Activated CD8-positive, alpha-beta memory T cell treated with anti-CD3 and anti-CD28 coated beads for 36 hours (primary cell): ENCODE measurements at regions not wholly inside any gene's neighbourhood (a gene's known extent, or its start where the extent isn't known, plus 50 kb on each side); places are given as distances from the start of the nearest gene placed in this dataset.
"Not testable (repeated sequence)": the region's sequence is repeated elsewhere in the genome, so short reads cannot be mapped to it uniquely, and the experiment has no call there.

Experiments
- CTCF ChIA-PET: fragments of 350-600 bp; sonication (Branson Sonifier 250); formaldehyde crosslinking; loops from one replicate; lab custom pipeline; 2021; ENCODE audit warnings: antibody characterized with exemption; lab: Charles Lee
- POLR2A ChIA-PET: fragments of 350-600 bp; sonication (Branson Sonifier 250); formaldehyde crosslinking; loops from one replicate; lab custom pipeline; 2021; ENCODE audit warnings: antibody characterized with exemption; lab: Charles Lee

- POLR2A ChIA-PET = no interaction called here
- CTCF ChIA-PET = no interaction called here
Measured at GRCh38 chr3:135618123-135618522, 347.4 kb upstream of the PPP2R3A start.

DNA sequence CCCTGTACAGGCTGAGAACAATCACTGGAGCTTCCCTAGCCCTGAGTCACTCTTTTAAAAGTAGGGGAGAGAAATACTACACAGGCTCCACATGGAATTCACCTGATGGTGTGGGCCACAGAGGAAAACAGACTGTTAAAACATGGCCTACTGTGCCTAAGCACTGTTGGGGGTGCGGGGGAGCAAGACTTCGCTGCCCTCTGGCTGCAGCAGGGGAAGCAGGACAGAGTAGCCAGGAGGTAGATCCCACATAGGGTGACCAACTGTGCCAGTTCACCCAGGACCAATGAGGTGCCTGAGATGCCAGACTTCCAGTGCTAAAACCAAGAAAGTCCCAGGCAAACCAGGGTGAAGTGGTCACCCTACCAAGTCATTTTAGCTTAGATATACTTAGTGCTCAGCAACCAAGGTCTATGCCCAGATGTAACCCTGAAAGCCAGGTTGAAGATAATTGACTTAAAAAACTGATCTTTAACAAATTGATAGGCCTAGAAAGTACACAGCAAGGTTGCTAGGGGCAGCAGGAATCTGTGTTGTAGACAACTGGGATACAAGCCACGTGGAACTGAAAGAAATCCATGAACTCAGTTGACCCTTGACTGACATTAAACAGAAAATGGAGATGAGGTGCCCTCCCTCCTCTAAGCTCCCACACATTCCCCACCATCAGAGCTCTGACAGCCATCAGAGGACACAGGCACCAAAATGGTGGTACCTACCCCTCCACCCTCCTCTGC is 344.2 kb upstream of the PPP2R3A start:
- POLR2A ChIA-PET = no interaction called here
- CTCF ChIA-PET = no interaction called here

DNA sequence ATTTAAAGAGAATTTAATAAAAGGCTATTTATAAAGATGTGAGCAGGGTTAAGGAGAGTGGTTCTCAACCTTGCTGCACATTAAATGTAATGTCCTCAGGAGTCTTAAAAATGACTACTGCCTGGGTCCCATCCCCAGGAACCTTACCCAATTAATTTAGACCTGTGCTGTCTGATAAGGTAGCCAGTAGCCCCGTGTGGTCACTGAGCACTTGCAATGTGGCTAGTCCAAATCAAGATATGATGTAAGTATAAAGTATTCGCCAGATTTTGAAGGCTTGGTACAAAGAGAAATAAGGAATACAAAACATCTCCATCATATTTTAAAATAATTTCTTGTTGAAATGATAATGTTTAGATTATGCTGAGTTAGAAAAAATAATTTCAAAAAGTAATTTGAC is 343.3 kb upstream of the PPP2R3A start:
- CTCF ChIA-PET = no interaction called here
- POLR2A ChIA-PET = no interaction called here

DNA sequence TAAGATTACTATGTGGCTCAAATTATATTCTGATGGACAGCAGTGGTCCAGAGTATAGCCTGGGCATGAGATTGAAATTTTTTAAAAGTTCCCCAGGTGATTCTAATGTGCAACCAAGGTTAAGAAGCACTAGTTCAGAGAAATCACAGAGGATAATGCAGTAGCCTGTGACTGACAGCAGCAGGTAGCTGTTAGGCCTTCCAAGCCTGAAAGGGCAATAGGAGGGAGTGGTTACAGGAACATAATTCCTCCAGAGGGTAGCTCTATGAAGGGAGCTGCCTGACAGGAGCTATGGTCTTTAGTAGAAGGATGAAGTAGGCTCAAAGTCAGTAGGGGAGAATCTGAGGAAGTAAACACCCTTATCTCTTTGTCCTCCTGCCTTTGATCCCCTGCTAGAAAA is 342.9 kb upstream of the PPP2R3A start:
- POLR2A ChIA-PET = no interaction called here

DNA sequence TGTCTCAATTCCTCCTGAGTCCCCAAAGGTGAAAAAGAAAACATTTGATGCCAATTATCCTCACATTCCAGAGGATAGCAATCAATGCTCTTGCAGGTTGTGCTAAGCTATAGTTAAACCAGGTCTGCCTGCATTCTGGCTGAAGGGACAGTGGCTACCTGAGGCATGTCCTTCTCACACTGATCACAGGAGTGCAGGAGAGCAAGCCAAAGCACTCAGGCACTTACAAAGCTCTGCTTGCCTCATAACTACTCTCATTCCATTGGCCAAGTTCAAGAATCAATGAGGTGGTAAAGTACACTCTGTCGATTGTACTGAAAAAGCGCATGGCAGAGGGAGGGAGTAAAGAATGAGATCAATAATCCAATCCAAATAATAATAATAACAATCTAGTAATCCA is 342.0 kb upstream of the PPP2R3A start:
- CTCF ChIA-PET = no interaction called here
- POLR2A ChIA-PET = no interaction called here

More for the DNA sequence above, 342.9 kb upstream of the PPP2R3A start:
- CTCF ChIA-PET = no interaction called here

DNA sequence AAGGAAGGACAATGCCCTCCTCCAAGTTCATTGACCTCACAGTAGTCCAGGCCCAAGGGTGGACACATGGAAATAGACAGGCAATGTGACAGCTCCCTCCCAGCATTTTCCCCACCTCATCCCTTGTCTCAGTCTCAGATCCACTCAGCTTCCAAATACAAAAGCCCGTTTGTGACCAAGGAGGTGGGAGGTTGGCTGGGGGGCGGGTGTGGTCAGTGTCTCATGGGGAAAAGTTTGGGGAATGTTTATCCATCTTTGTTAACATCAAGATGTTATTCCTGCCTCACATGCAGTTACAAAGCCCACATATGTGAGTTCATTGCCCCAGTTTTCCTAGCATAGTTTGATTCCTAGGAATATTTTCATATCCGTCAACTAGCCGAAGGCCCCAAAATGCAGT is 338.5 kb upstream of the PPP2R3A start:
- POLR2A ChIA-PET = no interaction called here
- CTCF ChIA-PET = no interaction called here

DNA sequence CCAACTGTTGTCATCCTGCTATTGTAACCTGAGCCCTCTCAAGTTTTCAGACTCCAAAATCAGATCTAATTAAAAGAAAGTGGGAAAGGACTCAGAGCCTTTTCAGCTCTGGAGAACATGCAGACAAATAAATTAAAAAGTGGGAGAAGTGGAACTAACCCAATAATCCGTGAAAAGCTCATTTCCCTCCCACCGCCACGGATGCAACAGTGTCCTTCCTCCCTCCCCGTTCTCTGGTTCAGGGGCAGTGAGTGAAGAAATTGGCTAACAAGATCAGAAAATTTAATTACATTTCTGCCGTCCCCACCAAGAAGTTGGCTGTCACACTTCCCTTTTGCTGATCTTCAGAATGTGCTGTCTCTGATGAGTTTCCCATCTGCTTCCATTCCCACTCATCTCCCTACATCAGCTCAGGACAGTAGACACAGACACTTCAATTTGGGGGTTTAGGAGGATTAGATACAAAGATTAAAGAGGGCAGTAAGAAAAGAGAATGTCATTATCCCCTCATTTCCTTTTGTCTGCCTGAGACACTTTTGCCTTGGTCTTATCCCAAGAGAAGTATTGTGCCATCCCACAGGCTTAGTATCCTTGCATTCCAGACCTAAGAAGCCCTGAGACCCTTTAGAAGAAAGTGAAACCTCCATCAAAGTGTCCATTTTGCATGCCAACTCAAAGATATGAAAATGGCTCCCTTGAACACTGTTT is 335.7 kb upstream of the PPP2R3A start:
- CTCF ChIA-PET = no interaction called here
- POLR2A ChIA-PET = no interaction called here

GRCh38 chr3:135632556-135633065 is 332.9 kb upstream of the PPP2R3A start:
- CTCF ChIA-PET = no interaction called here
- POLR2A ChIA-PET = no interaction called here

DNA sequence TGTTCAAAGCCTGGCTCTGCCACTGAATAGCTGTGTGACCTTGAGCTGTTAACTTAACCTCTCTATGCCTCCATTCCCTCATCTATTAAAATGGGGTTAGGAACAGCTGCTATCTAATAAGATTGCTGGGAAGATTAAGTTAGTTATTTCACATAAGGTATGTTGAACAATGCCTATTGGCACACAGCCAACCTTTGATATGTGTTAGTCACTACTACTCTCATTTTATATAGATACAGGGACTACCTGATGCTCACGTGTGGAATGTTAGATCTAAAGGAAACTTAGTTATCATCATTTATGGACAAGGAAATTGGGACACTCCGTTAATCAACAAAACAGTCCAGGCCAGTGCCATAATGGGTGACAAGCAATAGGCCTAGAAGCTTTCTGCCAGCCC is 332.4 kb upstream of the PPP2R3A start:
- ChIA-PET CTCF (no interaction called here), POLR2A (no interaction called here)

GRCh38 chr3:135636596-135636995 is 328.9 kb upstream of the PPP2R3A start:
- POLR2A ChIA-PET = no interaction called here
- CTCF ChIA-PET = no interaction called here

- POLR2A ChIA-PET = no interaction called here
- CTCF ChIA-PET = no interaction called here
Measured at GRCh38 chr3:135637013-135637412, 328.5 kb upstream of the PPP2R3A start.

DNA sequence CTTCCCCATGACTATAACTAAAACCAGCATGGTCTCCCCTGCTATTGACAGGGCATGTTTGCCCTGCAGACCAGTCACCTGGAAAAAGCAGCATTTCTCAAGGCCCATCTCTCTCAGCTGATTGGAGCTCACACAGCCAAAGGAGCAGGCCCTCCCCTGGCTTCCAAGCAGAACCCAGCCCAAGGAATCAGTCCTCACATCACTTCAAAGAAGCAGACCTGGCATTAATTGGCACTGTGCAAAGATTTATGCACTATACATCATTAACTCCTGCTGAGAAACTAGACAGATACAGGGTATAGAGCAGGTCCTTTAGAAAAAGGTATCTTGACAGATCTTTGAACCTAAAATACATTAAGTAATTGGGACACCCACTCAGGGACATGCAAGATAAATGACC is 323.8 kb upstream of the PPP2R3A start:
- ChIA-PET CTCF (no interaction called here), POLR2A (no interaction called here)

DNA sequence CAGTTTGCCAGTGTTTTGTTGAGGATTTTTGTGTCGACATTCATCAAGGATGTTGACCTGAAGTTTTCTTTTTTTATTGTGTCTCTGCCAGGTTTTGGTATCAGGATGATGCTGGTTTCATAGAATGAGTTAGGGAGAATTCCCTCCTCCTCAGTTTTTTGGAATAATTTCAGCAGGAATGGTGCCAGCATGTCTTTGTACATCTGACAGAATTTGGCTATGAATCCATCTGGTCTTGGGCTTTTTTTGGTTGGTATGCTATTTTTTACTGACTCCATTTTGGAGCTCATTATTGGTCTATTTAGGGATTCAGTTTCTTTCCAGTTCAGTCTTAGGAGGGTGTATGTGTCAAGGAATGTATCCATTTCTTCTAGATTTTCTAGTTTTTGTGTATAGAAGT is 320.0 kb upstream of the PPP2R3A start:
- POLR2A ChIA-PET = no interaction called here
- CTCF ChIA-PET = no interaction called here

GRCh38 chr3:135646873-135647272 is 318.7 kb upstream of the PPP2R3A start:
- CTCF ChIA-PET = no interaction called here
- POLR2A ChIA-PET = no interaction called here

DNA sequence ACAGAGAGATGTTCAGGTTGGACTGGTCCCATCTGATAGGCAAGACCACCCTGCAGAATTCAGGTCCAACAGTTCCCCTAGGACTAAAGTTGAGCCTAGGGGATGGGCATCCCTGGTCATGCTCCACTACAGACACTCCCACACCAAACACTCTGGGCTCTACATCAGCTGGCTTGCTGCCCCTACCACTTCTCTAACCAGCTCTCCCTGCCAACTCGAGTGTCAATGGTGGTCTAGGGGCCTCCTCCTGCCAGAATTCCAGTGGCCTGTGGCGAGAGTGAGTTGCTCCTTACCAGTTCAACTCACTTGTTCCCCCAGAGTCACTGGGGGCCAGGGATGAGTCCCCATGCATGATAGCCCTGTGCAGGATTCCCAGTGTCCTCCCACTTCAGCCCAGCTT is 316.2 kb upstream of the PPP2R3A start:
- ChIA-PET POLR2A (no interaction called here), CTCF (no interaction called here)

GRCh38 chr3:135650309-135650708 is 315.2 kb upstream of the PPP2R3A start:
- POLR2A ChIA-PET = no interaction called here
- CTCF ChIA-PET = no interaction called here

DNA sequence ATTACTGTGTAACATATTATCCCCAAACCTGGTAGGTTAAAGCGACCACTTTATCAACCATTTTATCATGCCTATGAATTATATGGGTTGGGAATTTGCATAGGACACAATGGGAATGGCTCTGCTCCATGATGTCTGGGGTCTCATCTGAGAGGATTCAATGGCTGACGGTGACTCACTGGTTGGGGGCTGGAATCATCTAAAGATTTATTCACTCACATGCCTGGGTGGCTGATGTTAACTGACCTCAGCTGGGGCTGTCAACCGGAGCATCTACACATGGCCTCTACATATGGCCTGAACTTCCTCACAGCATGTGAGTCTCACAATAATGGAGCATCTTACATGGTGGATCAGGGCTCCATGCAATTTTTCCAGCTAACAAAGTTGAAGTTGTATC is 313.1 kb upstream of the PPP2R3A start:
- CTCF ChIA-PET = no interaction called here
- POLR2A ChIA-PET = no interaction called here

- ChIA-PET POLR2A (no interaction called here), CTCF (no interaction called here)
Measured at GRCh38 chr3:135655328-135655727, 310.2 kb upstream of the PPP2R3A start.

- POLR2A ChIA-PET, CTCF ChIA-PET: not testable (repeated sequence)
Measured at GRCh38 chr3:135658451-135658850, 307.1 kb upstream of the PPP2R3A start.

DNA sequence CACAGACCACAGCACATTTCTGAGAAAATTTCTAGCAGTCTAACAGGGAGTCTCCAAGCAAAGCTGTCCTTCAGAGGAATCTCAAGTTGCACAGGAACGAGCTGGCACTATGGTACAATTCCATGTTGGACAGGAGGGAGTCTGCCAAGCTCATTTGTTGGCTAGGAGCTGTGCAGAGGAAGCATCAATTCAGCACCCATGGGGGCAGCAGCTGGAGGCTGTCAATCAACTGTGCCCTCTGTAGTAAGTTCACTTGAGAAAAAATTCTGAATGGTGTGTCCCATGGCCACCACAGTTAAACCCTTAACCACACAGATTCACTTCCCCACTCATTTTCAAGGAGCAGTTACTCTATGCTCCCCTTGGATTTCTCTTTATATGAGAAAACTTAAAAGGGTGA is 298.5 kb upstream of the PPP2R3A start:
- ChIA-PET CTCF (no interaction called here), POLR2A (no interaction called here)

DNA sequence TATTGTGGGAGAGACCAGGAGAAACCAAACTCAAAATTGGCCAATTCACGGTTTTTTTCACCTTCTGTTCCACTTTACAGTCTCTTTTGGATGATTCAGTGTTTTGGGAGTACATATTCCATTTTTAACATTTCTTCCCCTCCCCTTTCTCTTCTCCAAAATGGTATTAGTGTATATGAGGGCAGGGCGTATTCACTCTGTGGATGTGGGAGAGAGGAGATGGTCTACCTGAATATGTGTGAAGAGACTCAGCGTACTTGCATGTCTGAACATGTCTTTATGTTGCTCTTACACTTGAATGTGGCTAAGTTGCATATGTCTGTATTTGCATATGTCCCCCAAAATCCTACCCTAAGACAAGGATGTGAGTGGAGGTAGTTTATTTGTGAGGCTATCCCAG is 291.0 kb upstream of the PPP2R3A start:
- CTCF ChIA-PET = no interaction called here
- POLR2A ChIA-PET = no interaction called here
